Astrocyte (in vitro differentiated cells and primary cell): ENCODE measurements at regions not wholly inside any gene's neighbourhood (a gene's known extent, or its start where the extent isn't known, plus 50 kb on each side); places are given as distances from the start of the nearest gene placed in this dataset.

Experiments used
- DNase-seq: peaks from one replicate; pipeline ENCODE4 v3.0.0-alpha.2; 2010; ENCODE audit warnings: low read depth
- FAIRE-seq: peaks from 2 replicates; lab custom pipeline; 2011; peaks lifted over from hg19 to GRCh38; lab: Jason Lieb, UNC
- H2AFZ ChIP-seq: 2 replicates; pipeline ENCODE4 v1.6.0; 2012; ENCODE audit warnings: low read depth, low read length, inconsistent platforms
- H3K27ac ChIP-seq: 2 replicates; pipeline ENCODE4 v1.5.1; 2011; ENCODE audit warnings: low read depth, low read length, inconsistent platforms
- H3K27me3 ChIP-seq: 2 replicates; pipeline ENCODE4 v1.6.0; 2011; ENCODE audit warnings: low read length, inconsistent platforms; ENCODE audit not compliant: insufficient read depth
- H3K36me3 ChIP-seq: 2 replicates; pipeline ENCODE4 v1.5.1; 2011; ENCODE audit warnings: low read length, inconsistent platforms; ENCODE audit not compliant: insufficient read depth
- H3K4me1 ChIP-seq: 2 replicates; pipeline ENCODE4 v1.5.1; 2011; ENCODE audit warnings: low read length, inconsistent platforms; ENCODE audit not compliant: insufficient read depth
- H3K4me2 ChIP-seq: 2 replicates; pipeline ENCODE4 v1.6.0; 2012; ENCODE audit warnings: low read length, inconsistent platforms
- H3K4me3 ChIP-seq: 2 replicates; pipeline ENCODE4 v1.5.1; 2011; ENCODE audit warnings: low read depth, mild to moderate bottlenecking, low read length, inconsistent platforms; ENCODE audit not compliant: insufficient read depth
- H3K79me2 ChIP-seq: 2 replicates; pipeline ENCODE4 v1.6.0; 2012; ENCODE audit warnings: mild to moderate bottlenecking, low read length, inconsistent platforms; ENCODE audit not compliant: insufficient read depth
- H3K9ac ChIP-seq: 2 replicates; pipeline ENCODE4 v1.6.0; 2012; ENCODE audit warnings: mild to moderate bottlenecking, low read length, inconsistent platforms
- H3K9me3 ChIP-seq: 2 replicates; pipeline ENCODE4 v1.5.1; 2012; ENCODE audit warnings: low read depth, mild to moderate bottlenecking, low read length, inconsistent platforms; ENCODE audit not compliant: insufficient read depth
- H4K20me1 ChIP-seq: 2 replicates; pipeline ENCODE4 v1.6.0; 2012; ENCODE audit warnings: low read length, inconsistent platforms; ENCODE audit not compliant: insufficient read depth
- H3K27ac Mint-ChIP-seq: one replicate; pipeline ENCODE4 v1.8.0; 2021; ENCODE audit warnings: mild to moderate bottlenecking, mixed read lengths; ENCODE audit not compliant: unreplicated experiment
- H3K27me3 Mint-ChIP-seq: one replicate; pipeline ENCODE4 v1.8.0; 2021; ENCODE audit warnings: low read depth, mixed read lengths; ENCODE audit not compliant: unreplicated experiment
- H3K36me3 Mint-ChIP-seq: one replicate; pipeline ENCODE4 v1.8.0; 2021; ENCODE audit warnings: low read depth, mixed read lengths; ENCODE audit not compliant: unreplicated experiment
- H3K4me1 Mint-ChIP-seq: one replicate; pipeline ENCODE4 v1.8.0; 2021; ENCODE audit warnings: low read depth, mixed read lengths; ENCODE audit not compliant: unreplicated experiment
- H3K4me3 Mint-ChIP-seq: one replicate; pipeline ENCODE4 v1.8.0; 2021; ENCODE audit warnings: mild to moderate bottlenecking, moderate library complexity, mixed read lengths; ENCODE audit not compliant: unreplicated experiment
- H3K9me3 Mint-ChIP-seq: one replicate; pipeline ENCODE4 v1.8.0; 2021; ENCODE audit warnings: mild to moderate bottlenecking, mixed read lengths; ENCODE audit not compliant: unreplicated experiment
- EZH2 ChIP-seq: IDR thresholded peaks from 2 replicates; pipeline ENCODE4 v1.6.1; 2012; ENCODE audit warnings: mild to moderate bottlenecking, low read length, inconsistent platforms; ENCODE audit not compliant: insufficient read depth
- TF ChIP-seq, protein P1 (sequence below): IDR thresholded peaks from 2 replicates; pipeline ENCODE4 v1.5.1; 2011; ENCODE audit warnings: low read depth, mild to moderate bottlenecking, inconsistent platforms, low read length, moderate library complexity; ENCODE audit not compliant: insufficient read depth

DNA sequence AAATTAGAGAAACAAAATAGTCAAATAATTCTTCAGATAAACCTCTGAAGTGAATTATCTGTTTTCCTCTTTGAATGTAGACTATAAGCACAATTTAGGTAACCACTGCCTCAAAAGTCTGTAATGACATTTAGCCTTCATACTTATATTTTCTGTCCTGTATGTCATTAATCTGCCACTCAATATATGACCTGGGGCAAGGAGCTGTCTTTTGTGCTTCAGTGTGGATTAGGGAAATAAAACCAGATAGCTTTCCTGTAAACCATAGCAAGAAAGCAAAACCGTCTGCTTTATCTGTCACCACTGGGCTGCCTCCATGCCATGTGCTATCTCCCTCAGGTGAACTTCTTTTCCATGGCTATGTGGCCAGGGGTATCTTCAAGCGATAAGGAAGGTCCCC lies 606.6 kb upstream of the C9orf72 start:
- peaks cover 2% of the 10 kb centered on the region for H3K9me3 Mint-ChIP-seq
- Histone ChIP-seq H3K4me1 (no peaks in the 10 kb centered on the region), H3K36me3 (no peaks in the 10 kb centered on the region), H3K27me3 (no peaks in the 10 kb centered on the region), H3K9ac (no peak overlapping the region), H3K4me3 (no peak overlapping the region), H3K9me3 (no peaks in the 10 kb centered on the region), H3K79me2 (no peaks in the 10 kb centered on the region), H2AFZ (no peak overlapping the region), H3K27ac (no peak overlapping the region), H4K20me1 (no peaks in the 10 kb centered on the region), H3K4me2 (no peak overlapping the region)
- TF ChIP-seq, protein P1, sequence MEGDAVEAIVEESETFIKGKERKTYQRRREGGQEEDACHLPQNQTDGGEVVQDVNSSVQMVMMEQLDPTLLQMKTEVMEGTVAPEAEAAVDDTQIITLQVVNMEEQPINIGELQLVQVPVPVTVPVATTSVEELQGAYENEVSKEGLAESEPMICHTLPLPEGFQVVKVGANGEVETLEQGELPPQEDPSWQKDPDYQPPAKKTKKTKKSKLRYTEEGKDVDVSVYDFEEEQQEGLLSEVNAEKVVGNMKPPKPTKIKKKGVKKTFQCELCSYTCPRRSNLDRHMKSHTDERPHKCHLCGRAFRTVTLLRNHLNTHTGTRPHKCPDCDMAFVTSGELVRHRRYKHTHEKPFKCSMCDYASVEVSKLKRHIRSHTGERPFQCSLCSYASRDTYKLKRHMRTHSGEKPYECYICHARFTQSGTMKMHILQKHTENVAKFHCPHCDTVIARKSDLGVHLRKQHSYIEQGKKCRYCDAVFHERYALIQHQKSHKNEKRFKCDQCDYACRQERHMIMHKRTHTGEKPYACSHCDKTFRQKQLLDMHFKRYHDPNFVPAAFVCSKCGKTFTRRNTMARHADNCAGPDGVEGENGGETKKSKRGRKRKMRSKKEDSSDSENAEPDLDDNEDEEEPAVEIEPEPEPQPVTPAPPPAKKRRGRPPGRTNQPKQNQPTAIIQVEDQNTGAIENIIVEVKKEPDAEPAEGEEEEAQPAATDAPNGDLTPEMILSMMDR, result no peak
- H3K4me1 Mint-ChIP-seq, result no peaks in the 10 kb centered on the region
- peaks cover 3% of the 10 kb centered on the region for H3K36me3 Mint-ChIP-seq
- no peak overlapping the region for H3K27ac Mint-ChIP-seq
- FAIRE-seq (no peak), DNase-seq (no peak)
- H3K4me3 Mint-ChIP-seq, result no peak overlapping the region
- no peaks in the 10 kb centered on the region for H3K27me3 Mint-ChIP-seq

DNA sequence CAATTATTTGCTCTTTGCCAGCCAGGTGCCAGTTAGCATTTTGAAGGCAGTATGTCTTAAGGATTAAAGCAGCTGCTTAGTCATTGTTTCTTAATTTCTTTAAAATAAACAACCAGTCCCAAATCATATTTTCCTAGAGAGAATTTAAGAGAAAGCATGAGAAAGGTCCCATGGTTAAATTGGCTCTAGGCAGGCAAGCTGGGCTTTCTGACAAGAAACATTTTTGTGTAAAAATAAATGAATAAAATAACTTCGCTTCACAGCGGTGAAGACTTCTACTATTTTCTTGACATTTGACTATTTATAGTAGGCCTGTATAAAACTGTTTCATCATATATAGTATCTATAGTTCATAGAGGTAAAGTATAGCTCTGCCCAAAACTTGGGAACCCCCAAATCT lies 617.7 kb upstream of the C9orf72 start:
- no peak for FAIRE-seq
- H3K36me3 Mint-ChIP-seq, result no peaks in the 10 kb centered on the region
- Histone ChIP-seq H3K27me3 (no peaks in the 10 kb centered on the region), H3K36me3 (no peaks in the 10 kb centered on the region), H2AFZ (no peak overlapping the region), H3K27ac (no peak overlapping the region), H3K9ac (no peak overlapping the region), H3K4me1 (no peaks in the 10 kb centered on the region), H3K9me3 (no peaks in the 10 kb centered on the region), H3K4me2 (no peak overlapping the region), H3K79me2 (no peaks in the 10 kb centered on the region), H4K20me1 (no peaks in the 10 kb centered on the region), H3K4me3 (no peak overlapping the region)
- H3K4me3 Mint-ChIP-seq, result no peak overlapping the region
- H3K9me3 Mint-ChIP-seq, result peaks cover 3% of the 10 kb centered on the region
- H3K27ac Mint-ChIP-seq, result no peak overlapping the region
- H3K4me1 Mint-ChIP-seq, result no peaks in the 10 kb centered on the region
- no peak for DNase-seq
- TF ChIP-seq, protein P1, result no peak
- no peak for TF ChIP-seq EZH2
- H3K27me3 Mint-ChIP-seq, result no peaks in the 10 kb centered on the region

DNA sequence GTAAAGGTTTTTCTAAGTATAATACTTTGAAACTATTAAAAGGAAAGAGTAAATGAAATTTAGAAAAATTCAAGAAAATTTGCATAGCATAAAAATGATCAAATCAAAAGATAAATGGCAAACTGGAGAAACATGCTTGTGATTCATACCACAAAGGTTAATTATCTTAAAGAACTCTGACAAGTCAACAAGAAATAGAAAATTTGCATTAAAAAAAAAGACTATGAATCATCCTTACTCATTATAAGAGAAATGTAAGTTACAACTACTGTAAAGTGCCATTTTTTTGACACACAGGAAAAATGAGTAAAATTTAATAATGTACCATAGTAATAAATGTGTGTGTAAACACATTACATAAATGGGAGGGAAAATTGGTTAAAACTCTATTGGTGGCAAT lies 624.4 kb upstream of the C9orf72 start:
- H3K27ac ChIP-seq, result no peak overlapping the region
- Mint-ChIP-seq H3K4me3 (no peak overlapping the region), H3K36me3 (no peaks in the 10 kb centered on the region), H3K27ac (no peak overlapping the region), H3K4me1 (no peaks in the 10 kb centered on the region), H3K9me3 (no peaks in the 10 kb centered on the region), H3K27me3 (no peaks in the 10 kb centered on the region)
- FAIRE-seq (no peak), DNase-seq (no peak)
- H3K4me3 ChIP-seq, result no peak overlapping the region
- no peaks in the 10 kb centered on the region for H4K20me1 ChIP-seq
- TF ChIP-seq EZH2, result no peak
- TF ChIP-seq, protein P1, result no peak
- H3K4me1 ChIP-seq, result no peaks in the 10 kb centered on the region
- no peaks in the 10 kb centered on the region for H3K36me3 ChIP-seq
- no peak overlapping the region for H2AFZ ChIP-seq
- no peaks in the 10 kb centered on the region for H3K79me2 ChIP-seq
- no peak overlapping the region for H3K4me2 ChIP-seq
- no peak overlapping the region for H3K9ac ChIP-seq
- H3K9me3 ChIP-seq, result no peaks in the 10 kb centered on the region
- H3K27me3 ChIP-seq, result no peaks in the 10 kb centered on the region
